NCI-H345 treated with DMSO at 0.1 percent for 48 hours (cell line): ENCODE measurements at regions not wholly inside any gene's neighbourhood (a gene's known extent, or its start where the extent isn't known, plus 50 kb on each side); places are given as distances from the start of the nearest gene placed in this dataset.
"Not testable (repeated sequence)": the region's sequence is repeated elsewhere in the genome, so short reads cannot be mapped to it uniquely, and the experiment has no call there.

Experiments used
- DNase-seq: peaks from one replicate; lab custom pipeline; 2025; ENCODE audit not compliant: unreplicated experiment; lab: John Stamatoyannopoulos, UW

DNA sequence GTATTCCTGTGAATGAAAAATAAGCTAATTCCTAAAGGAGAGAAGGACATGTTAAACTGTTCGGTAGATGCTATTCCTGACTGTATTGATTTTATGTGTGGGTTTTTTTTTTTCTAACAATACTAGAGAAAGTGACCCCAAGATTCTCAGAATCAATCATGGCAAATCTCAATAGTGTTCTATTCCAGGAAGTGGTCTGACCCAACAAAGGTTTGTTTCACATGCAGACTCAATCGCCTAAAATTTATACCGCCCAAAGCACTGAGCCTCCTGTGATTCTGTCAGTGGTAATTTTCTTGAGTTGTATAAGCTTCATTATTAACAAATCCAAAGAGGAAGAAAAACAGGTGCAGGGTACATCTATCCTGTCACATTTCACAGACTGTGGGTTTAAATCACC lies 293.7 kb downstream of the SUCLA2 start:
- no peak for DNase-seq

DNA sequence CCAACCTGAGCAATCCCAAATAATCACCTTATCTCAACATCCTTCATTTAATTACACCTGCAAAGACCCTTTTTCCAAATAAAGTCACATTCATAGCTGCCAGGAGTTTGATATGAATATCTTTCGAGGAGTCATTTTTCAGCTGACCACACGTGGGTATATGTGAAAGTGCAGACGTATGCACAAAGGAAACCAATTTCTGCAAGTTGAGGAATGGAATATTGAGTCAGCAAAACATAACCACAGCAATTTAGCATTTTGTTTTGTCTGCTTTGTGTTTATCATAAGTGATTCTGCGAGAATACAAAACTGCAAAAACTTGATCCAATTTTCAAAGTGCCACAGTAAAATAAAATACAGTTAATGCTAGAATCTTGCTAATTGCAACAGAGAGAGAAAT lies 295.9 kb downstream of the SUCLA2 start:
- DNase-seq, result no peak

DNA sequence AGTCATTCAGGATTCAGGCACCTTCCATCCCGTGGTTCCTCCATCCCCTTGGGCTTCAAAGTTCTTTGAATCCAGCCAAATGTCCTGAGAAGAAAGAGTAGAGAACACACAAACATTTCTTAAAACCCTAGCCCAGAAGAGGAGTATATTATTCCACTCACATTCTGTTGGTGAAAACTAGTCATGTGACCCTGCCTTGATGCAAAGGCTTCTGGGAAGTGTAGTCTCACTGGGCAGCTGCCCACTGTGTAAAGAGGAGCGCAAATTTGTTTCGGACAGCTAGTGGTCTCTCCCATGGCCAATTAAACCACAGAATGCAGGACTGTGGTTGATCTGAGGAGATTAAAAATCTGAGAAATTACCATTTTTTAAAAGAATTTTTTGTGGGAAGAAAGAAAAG lies 304.4 kb downstream of the SUCLA2 start:
- DNase-seq, result no peak

DNA sequence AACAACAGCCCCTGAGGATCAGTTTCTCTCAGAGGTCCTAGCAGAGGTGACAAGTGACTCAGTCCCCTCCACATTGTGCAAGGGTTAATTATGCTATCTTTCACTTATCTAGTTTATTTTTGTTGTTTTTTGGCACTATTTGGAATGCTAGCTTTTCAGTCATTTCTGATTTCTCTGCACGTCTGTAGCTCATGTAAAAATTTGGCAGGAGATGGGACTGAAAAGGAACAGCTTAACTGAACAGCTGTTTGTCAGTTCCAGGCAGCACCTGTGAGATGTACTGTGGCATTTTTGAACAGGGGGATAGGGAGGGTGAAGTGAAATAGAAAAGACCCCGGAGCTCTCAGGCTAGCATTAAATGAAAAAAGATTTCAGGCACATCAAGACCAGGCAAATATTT lies 313.5 kb downstream of the SUCLA2 start:
- no peak for DNase-seq

DNA sequence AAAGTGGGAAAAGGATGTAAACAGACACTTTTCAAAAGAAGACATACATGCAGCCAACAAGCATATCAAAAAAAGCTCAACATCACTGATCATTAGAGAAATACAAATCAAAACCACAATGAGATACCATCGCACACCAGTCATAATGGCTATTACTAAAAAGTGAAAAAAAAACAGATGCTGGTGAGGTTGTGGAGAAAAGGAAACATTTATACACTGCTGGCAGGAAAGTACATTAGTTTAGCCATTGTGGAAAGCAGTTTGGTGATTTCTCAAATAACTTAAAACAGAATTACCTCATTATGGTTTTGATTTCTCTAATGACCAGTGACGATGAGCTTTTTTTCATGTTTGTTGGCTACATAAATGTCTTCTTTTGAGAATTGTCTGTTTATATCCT lies 315.9 kb downstream of the SUCLA2 start:
- not testable (repeated sequence) for DNase-seq

DNA sequence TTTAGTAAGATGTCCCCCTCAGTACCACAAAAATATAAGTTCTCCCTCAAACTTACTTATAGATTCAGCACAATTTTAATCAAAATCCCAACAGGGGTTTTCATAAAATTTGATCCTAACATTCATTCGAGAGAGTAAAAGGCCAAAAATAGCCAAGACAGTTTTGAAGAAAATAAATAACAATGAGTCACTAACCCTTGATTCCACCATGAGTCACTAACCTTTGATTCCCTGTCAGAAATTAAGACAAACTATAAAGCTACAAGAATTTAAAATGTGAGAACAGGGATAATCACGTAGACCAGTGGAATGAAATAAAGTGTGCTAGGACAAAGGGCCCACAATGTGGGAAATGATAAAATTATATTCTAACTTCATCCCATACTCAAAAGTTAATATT lies 320.3 kb downstream of the SUCLA2 start:
- no peak for DNase-seq

DNA sequence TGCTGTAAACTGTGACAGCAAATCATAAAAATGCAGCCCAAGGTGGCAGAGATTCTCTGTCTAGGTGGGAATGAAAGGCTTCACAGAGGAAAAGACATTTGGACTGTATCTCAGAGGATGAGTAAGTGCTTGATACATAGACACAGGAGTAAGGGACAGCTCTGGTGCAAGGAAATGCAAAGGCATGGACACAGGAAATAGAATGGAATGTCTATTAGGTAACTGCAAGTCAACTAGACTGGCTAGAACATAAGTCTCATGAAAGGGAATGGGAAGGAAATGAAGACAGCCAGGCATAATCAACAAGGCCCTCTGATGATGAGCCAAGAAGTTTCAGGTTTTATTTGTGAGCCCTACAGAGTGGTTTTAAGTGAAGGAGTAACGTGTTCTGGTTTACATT lies 321.7 kb downstream of the SUCLA2 start:
- DNase-seq, result no peak

DNA sequence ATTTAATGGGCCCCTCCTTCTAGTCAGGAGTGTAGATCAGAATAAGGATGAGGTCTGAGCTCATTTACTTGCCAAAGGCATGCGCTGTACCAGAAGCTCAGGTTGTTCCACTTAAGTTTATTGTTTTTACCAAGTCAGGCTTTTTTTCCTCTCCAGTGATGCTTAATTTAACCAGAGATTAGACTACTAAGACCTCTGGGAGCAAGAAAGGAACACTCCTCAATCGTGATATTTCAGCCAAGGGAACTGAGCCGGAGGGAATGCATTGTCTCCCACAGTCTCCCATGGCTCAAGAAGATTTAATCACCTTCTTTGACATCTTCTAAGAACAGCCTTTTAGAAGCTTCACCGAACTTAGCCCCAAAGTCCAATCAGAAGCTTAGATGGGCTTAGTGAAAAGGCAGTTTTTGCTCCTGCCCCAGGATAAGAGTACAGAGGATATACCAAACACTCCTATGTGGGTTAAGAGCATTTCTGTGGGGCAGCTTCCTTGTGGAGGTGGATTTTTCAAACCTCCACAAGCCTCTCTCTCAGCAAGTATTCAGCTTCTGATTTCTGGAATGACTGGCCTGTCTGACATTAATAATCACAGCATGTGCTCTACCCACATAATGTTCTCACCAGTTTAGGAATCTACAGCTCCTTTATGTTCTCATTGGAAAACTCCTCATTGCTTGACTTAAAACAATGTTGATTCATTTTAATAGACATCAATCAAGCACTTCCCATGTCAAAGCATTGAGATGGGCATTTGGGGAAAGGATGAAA lies 322.7 kb downstream of the SUCLA2 start:
- no peak for DNase-seq

DNA sequence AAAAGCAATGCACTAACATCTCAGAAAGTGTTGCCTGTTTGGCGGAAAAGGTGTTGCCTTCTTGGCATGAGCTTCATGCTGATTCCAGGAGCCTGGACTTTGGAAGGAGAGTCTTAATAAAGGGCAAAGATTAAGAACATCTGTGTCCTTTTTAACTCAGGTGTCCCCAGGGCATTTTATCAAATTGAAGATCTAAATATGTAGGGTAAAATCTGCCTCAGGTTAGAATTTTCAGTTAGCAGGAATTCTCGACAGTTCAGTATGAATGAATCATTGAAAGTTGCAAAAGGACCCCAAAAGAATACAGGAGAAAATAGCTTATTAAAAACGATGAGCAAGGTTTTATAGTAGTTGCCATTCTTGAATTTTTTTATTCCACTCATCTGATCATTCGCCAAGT lies 325.2 kb downstream of the SUCLA2 start:
- DNase-seq, result no peak

DNA sequence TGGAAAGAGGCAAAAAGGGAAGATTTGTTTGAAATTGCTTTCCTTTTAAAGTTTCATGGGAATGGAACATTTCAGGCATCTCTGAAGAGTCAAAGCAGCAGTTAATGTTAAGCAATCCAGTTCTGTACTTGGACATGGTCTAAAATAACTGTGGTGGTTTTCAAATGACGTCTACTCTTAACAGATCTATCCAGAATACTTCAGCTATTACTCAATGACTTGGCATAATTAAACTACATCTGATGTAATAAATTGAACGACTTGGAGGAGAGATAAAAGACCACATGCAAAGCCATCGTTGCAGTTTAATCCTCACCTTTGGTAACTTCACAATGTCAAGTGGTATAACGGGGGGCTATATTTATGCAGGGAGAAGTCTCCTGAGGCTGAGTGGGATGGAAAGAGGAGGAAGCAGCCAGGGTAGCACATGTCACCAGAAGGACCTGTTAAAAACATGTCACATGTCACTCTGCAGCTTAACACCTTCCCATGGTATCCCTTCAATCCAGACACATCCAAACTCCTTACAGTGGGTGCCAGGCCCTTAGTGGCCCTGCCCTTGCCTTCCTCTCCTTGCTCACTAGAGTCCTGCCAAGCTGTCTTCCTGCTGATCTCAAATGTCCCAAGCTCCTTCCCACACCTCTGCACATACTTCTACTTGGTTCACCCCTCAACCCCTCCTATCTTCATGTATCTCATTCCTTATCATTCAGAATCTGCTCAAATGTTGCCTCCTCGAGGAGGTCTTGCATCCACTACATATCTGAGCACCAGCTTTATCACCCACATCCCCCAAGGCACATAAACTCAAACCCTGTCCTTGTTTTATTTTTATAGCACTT lies 327.8 kb downstream of the SUCLA2 start:
- DNase-seq, result no peak

DNA sequence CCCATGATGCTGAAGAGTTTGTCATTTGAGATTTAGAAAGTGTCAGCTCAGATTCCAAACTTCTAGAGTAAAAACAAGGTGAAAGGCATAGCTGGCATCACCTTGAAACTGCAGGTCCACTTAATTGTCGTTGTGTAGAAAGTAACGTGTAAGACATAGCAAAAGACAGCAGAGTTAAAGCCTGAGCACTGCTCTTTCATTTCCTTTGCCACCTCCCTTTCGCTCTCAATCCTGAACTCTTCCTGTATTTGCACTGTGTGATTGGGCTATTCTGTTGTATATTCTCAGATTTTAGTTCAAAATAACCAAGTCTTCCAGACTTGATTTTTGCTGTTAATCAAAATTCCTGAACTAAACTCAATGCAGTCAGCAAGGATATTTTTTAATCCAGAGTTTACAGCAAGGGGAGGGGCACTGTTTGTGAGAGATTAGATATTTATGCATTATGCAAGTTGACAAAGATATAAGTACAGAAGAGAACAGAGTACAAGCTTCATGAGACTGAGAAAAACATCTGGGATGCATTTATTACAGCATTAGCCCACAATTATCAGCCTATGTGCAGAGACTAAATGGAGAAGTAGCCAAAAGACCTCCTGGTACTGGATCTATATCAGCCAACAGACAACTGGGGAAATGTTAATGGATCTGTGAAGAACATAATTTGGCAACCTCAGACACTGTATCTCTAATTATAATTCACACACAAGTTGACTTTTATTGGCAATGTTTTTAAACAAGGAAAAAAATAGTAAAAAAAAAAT lies 328.6 kb downstream of the SUCLA2 start:
- DNase-seq, result no peak

DNA sequence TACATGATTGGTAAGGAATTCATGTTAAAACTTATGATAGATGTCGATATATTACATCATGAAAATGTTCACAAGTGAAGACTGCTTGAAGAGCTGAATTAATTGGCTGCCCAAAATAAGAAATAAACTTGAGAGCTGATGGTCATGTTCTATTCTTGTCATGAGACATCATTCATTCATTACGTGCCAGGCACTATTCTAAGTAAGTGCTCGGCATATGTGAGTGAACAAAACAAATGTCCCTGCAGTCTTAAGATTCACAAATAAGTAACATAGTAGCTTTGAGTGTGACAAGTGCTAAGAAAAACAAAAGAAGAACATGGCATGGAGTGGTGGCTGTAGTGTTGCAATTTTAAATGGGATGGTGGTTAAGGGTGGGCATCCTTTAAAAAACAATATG lies 329.3 kb downstream of the SUCLA2 start:
- DNase-seq, result no peak

DNA sequence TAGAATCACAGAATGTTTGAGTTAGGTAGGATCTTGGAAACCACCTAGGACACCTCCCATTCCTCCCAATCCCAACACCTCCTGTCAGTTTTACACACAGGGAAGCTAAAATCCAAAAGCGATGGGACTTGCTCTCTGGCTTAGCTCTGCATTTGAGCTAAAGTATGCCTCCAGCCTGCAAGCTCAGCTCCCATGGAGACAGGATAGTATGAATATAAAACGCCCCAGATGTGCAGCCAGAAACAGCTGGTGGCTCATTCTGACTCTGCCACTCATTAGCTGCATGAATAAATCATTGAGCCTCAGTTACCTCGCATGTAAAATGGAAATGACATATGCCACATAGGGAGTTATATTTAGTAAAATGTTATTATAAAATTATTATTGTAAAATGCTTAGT lies 336.0 kb downstream of the SUCLA2 start:
- no peak for DNase-seq

DNA sequence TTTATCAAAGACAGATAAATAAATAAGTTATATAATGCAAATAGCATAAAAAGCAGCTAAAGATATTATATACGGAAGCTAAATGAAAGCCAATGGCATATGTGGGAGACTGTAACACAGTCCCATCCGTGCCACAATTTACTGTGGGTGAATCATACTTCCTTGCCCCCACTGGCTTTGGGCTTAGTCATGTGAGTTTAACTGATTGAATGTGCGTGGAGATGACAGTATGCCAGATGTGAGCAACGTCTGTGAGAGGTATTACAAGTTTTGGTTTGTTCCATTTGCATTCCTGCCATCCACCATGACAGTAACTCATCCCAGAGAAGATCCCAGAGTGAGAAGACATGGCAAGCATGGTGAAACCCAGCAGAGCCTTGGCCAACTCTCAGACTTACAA lies 340.0 kb downstream of the SUCLA2 start:
- DNase-seq, result no peak

DNA sequence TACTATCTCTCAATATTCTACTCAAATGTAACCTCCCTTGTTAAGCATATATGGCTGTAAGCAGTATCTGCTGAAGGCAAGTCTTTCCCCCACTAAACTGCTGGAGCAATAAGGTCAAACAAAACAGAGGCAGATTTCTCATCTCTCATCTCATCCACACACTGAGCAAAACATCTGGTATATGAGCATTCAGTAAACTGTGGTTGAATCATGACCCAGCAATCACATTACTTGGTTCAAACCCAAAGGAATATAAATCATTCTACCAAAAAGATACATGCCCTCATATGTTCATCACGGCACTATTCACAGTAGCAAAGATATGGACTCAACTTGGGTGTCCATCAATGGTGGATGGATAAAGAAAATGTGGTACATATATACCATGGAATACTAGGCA lies 344.4 kb downstream of the SUCLA2 start:
- DNase-seq, result no peak

DNA sequence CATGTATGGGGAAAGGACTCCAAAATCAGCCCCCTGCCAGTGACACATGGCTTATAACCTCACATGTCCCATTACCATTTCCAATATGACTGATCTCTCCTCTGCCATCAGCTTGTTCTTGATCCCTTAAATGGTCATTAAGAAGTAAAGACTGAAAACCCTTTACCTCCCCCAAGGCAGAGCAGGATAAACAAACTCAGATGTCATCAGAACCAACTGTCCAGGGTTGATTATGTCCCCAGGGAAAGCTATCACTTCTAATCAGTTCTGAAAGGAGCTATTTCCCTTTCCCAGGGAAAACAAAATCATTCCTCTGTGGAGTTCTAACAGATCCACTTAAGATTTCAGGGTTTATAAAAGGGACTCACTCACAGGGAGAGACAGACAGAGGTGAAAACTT lies 350.9 kb downstream of the SUCLA2 start:
- no peak for DNase-seq

DNA sequence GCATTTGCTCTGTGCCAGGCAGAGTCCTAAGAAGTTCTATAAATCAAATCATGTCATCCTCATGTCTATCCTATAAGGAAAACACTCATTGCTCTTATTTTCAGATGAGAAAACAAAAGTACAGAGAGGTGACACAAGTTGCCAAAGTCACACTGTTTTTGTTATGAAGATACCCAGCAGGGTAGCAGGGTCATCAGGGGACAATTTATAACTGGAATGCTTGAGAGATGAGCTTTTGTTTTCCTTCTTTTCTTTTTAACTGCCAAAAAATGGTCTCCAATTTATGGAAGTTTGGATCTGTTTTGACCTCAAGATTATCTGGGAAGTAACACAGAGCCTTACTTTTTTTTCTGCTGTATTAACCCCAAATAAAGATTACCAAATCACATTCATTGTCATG lies 354.1 kb downstream of the SUCLA2 start:
- DNase-seq, result no peak

DNA sequence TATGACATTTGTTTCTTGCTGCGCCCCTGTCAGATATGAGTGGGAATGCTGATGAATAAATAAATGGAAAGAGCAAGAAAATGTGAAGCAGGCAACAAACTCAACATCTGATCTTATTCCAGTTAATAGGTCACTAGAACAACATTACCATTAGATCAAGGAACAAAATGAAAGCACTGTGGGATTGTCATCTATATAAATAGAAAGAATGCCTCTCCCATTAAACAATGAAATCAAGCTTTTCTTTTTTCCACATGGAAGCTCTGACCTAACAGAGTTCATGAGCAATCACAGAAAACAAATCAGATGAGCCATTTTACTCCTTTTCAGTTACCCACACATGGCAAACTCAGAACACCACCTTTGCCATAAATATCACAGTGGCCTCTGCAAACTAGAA lies 354.8 kb downstream of the SUCLA2 start:
- DNase-seq, result no peak

DNA sequence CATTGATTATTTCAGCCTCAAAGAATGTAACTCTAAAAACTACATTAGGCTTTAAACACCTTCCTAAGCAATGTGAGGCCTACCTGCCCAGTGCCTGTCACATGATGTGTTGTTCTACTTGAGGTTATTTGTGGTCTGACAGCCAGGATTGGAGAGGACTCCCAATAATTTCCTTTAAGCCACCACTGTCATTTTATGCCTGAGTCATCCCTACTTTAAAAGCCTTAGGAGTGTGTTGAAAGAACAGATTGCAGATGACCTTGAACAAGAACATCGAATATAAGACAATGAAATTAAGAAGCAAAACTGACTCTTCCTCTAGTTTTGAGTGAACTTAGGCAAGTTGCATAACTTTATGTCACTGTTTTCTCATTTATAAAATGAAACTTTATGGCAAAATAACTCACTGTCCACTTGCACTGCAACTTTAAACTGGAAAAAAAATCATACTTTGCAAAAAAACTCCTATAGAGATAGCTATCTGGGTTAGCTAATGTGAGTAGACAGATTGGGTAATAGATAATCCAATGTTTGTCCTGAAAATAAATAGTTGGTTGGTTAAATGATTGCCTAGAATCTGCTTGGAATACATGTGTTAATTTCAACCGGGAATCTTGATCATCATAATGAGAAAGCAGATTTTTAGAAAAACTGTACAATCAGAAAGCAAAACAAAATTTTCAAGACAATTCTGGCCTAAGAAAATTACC lies 361.2 kb downstream of the SUCLA2 start:
- DNase-seq, result no peak

DNA sequence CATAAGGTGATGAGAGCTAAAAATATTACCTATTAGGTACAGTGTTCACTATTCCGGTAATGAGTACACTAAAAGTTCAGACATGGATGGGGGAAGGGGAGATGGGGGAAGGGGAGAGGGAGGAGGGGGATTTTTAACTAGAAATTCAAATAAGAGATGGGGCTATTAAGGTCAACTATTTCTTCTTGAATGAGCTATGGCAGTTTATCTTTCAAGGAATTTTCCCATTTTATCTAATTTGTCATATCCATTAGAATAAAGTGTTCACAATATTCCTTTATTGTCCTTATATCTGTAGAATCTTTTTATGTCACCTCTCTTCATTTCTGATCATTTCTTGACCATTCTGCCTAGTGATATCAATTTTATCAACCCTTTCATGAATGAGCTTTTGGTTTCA lies 362.4 kb downstream of the SUCLA2 start:
- DNase-seq, result no peak

DNA sequence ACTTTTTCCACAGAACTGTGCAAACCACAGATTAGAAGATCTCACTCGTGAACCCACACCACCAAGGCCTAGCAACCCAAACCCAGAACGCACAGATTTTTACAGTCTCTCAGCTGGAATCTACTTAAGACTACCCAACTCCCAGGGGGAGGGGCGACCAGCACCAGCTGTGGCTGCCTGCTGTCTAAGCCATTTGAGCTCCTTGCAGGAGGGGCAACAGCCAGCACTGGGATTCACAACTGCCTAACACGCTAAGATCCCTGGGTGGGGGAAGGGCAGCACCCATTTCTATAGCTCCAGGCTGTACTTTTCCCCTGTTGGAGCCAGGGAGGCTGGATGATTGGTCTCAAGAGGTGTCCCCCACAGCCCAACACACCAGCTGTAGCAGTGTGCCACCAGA lies 368.8 kb downstream of the SUCLA2 start:
- DNase-seq, result no peak
